GM12872 (cell line): ENCODE measurements at regions not wholly inside any gene's neighbourhood (a gene's known extent, or its start where the extent isn't known, plus 50 kb on each side); places are given as distances from the start of the nearest gene placed in this dataset.

ENCODE experiments used
- TF ChIP-seq, protein P1 (sequence below): IDR thresholded peaks from 3 replicates; pipeline ENCODE4 v1.5.1; 2011; ENCODE audit warnings: low read depth, mild to moderate bottlenecking, low read length, moderate library complexity; ENCODE audit not compliant: insufficient read depth

GRCh38 chr4:13912966-13913365, 285.4 kb upstream of the BOD1L1 start:
- TF ChIP-seq, protein P1, sequence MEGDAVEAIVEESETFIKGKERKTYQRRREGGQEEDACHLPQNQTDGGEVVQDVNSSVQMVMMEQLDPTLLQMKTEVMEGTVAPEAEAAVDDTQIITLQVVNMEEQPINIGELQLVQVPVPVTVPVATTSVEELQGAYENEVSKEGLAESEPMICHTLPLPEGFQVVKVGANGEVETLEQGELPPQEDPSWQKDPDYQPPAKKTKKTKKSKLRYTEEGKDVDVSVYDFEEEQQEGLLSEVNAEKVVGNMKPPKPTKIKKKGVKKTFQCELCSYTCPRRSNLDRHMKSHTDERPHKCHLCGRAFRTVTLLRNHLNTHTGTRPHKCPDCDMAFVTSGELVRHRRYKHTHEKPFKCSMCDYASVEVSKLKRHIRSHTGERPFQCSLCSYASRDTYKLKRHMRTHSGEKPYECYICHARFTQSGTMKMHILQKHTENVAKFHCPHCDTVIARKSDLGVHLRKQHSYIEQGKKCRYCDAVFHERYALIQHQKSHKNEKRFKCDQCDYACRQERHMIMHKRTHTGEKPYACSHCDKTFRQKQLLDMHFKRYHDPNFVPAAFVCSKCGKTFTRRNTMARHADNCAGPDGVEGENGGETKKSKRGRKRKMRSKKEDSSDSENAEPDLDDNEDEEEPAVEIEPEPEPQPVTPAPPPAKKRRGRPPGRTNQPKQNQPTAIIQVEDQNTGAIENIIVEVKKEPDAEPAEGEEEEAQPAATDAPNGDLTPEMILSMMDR = no peak

DNA sequence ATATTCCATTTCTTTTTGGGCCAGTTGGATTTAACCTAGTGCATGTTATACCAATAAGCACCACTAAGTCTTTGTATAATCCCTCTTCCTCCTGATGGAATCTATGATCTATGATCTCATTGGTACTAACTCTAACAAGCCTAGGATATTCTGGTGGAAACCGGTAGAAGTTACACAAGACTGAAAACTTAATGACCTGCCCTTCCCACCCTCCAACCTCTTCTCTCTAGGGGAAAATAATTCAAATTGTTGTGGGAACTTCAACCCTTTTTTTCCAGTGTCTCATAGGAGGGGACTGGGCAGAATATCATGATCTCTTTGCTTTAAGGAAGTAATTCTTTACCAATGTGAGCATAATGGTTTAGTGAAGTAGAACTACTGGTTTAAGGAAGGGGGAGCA, 289.5 kb upstream of the BOD1L1 start:
- TF ChIP-seq, protein P1 = no peak

DNA sequence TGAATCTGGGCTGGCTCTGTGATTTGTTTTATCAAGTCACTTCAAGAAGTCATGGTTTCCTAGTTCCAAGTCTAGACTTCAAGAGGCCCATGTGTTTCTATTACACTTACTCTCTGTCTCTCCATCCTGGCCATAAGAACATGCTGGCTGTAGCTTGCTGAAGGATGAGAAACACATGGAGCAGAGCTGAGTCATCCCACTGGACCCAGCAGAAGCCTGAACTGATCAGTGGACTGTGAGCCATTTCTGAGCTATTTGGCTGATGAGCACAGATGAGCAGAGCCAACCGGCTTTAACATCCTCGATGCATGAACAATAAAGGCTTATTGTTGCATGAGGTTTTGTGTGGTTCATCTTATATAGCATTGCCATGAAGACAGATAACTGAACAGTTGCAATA, 290.6 kb upstream of the BOD1L1 start:
- TF ChIP-seq, protein P1 = no peak

- TF ChIP-seq, protein P1 = no peak
Observed at GRCh38 chr4:13918991-13919441, 291.5 kb upstream of the BOD1L1 start.

GRCh38 chr4:13920111-13920875, 292.8 kb upstream of the BOD1L1 start:
- TF ChIP-seq, protein P1 = no peak

GRCh38 chr4:13920901-13921300, 293.4 kb upstream of the BOD1L1 start:
- TF ChIP-seq, protein P1 = no peak

GRCh38 chr4:13921805-13922204, 294.3 kb upstream of the BOD1L1 start:
- TF ChIP-seq, protein P1 = no peak
